Sigmoid colon (tissue), 6 donors: ENCODE measurements at regions not wholly inside any gene's neighbourhood (a gene's known extent, or its start where the extent isn't known, plus 50 kb on each side); places are given as distances from the start of the nearest gene placed in this dataset.
"Not testable (repeated sequence)": the region's sequence is repeated elsewhere in the genome, so short reads cannot be mapped to it uniquely, and the experiment has no call there.

Source experiments
- DNase-seq: peaks from one replicate; pipeline ENCODE4 v3.0.0-alpha.2; 2019
- H3K27ac ChIP-seq, 4 donors: fragments of 200-600 bp; sonication (generic); one replicate each; pipeline ENCODE4 v1.5.1; 2016 to 2019; ENCODE audit warnings: mild to moderate bottlenecking in 1 of 4
- H3K27me3 ChIP-seq, 3 donors: fragments of 200-600 bp; sonication (generic); one replicate each; pipeline ENCODE4 v1.5.1; 2019; ENCODE audit warnings: mild to moderate bottlenecking in 1 of 3
- H3K36me3 ChIP-seq, 4 donors: fragments of 200-600 bp; sonication (generic); one replicate each; pipeline ENCODE4 v1.5.1; 2016 to 2019
- H3K4me1 ChIP-seq, 4 donors: fragments of 200-600 bp; sonication (generic); one replicate each; pipeline ENCODE4 v1.5.1; 2017 to 2019
- H3K4me3 ChIP-seq, 4 donors: fragments of 200-600 bp; sonication (generic); one replicate each; pipeline ENCODE4 v1.5.1; 2017 to 2019; ENCODE audit warnings: mild to moderate bottlenecking in 2 of 4, moderate library complexity in 1 of 4
- H3K9me3 ChIP-seq, 4 donors: fragments of 200-600 bp in 3 of 4; sonication (generic) in 3 of 4; one replicate each; pipeline versions ENCODE4 v1.5.1 to v1.6.1; 2013 to 2019
- EP300 ChIP-seq, 4 donors: sonication (generic); formaldehyde crosslinking; IDR thresholded peaks; one replicate each; pipeline ENCODE4 v1.6.1; 2017; ENCODE audit warnings: antibody characterized with exemption in 4 of 4
- POLR2A ChIP-seq, 2 donors: fragments of 450-650 bp; IDR thresholded peaks; one replicate each; pipeline ENCODE4 v1.6.1; 2016; ENCODE audit warnings: antibody characterized with exemption in 2 of 2, mild to moderate bottlenecking in 2 of 2, moderate library complexity in 2 of 2
- POLR2AphosphoS5 ChIP-seq, 4 donors: sonication (generic); formaldehyde crosslinking; IDR thresholded peaks; one replicate each; pipeline ENCODE4 v1.6.1; 2017; ENCODE audit warnings: antibody characterized with exemption in 4 of 4
- WGBS, 2 donors: extraction: QIAGEN DNeasy Blood & Tissue Kit; methylation state at CpG; one replicate each; pipeline ENCODE4 v1.1.7; 2013; 5-methylcytosine and 5-hydroxymethylcytosine counted together
- intact Hi-C: fragments of 100-400 bp; cut with DNase I; formaldehyde crosslinking; loops from one replicate; pipeline ENCODE4 v1.15.1; 2023
- TF ChIP-seq, protein P1 (sequence below), 4 experiments: fragments of 450-650 bp in 3 of 4; fragments of 200-600 bp in 1 of 4; IDR thresholded peaks; one replicate each; pipeline ENCODE4 v1.5.1; 2016 to 2019; ENCODE audit warnings: antibody characterized with exemption in 4 of 4, mild to moderate bottlenecking in 3 of 4, moderate library complexity in 2 of 4
- donor health status: healthy with polysubstance abuse.
- donor health status: healthy.

DNA sequence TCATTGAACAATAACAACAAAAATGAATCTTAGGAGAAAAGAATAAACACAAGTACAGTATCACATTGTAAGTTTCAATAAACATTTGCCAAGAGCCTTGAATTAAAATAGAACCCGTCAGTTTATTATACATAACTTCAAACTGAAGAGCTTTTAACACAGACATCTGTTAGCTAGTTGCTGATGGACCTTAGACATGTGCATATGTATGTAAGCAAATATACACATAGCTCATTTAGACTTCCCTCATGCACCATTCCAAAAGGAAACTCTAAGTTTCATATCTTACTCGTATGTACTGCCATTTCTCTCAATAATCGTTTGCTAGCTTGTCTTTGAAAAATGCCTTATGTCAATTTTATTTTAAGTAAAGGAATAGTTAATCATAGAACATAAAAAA, 235.0 kb downstream of the TENT5A start:
- no peak for TF ChIP-seq POLR2A (IDR thresholded peaks at IDR 0.05)
- TF ChIP-seq EP300 (IDR thresholded peaks at IDR 0.05): no peak
- no peak for TF ChIP-seq POLR2AphosphoS5 (IDR thresholded peaks at IDR 0.05)
- no peaks in the 10 kb centered on the region for H3K9me3 ChIP-seq
- 79 to 84% methylated on average over 3 of the region's 3 CpGs for WGBS, 2 donors
- DNase-seq: no peak
- no peak overlapping the region for H3K27ac ChIP-seq
- peaks cover 0 to 17% (median 0%) of the 10 kb centered on the region in 4 donors for H3K4me1 ChIP-seq
- H3K4me3 ChIP-seq: no peak overlapping the region
- no peaks in the 10 kb centered on the region for H3K36me3 ChIP-seq
- H3K27me3 ChIP-seq: no peaks in the 10 kb centered on the region
- intact Hi-C loops: no loop called here

DNA sequence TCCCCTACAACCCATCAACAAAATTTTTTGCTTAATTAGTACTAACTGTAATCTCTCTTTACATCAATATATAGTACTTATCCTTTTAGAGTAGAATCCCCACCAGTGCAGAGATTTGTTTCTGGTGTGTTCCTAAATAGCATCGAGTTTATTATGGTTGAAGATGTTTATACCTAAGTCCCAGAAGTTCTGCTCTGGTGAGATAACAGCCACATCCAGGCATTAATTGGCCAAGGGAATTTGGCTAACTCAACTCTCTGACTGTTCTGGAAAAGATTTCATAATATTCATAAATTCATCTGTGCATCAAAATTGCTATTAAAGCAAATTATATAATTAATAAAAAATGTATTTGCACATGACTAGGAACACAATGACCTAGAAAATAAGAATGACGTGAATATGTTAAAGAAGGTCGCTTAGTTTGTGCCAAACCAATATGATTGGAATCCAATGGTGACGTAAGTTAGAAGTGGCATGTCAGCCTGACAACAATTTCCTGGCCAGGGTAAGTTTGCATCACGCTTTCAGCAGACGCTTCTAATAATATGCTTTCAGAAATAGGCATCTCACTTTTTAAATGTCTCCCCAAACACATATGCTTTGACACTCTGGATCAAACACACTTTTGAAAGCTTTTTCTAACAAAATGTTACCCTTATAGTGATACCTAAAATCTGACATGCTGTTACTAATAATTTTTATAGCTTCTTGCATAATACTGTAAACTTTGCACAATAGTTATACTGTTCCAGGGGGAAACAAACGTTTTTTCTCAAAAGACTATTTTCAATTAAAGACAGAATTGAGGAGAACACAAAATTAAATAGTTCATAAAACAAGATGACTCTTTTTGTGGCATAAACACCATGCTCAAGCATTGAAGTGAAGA, 236.7 kb downstream of the TENT5A start:
- no peak for DNase-seq
- Histone ChIP-seq H3K4me1 (peaks cover 0 to 17% (median 0%) of the 10 kb centered on the region in 4 donors), H3K36me3 (no peaks in the 10 kb centered on the region), H3K9me3 (no peaks in the 10 kb centered on the region), H3K27me3 (no peaks in the 10 kb centered on the region), H3K4me3 (no peak overlapping the region), H3K27ac (peak overlapping the region in 1 of 4 donors; percentile 28)
- 77% methylated on average over 7 of the region's 7 CpGs for WGBS, 2 donors
- TF ChIP-seq, protein P1, sequence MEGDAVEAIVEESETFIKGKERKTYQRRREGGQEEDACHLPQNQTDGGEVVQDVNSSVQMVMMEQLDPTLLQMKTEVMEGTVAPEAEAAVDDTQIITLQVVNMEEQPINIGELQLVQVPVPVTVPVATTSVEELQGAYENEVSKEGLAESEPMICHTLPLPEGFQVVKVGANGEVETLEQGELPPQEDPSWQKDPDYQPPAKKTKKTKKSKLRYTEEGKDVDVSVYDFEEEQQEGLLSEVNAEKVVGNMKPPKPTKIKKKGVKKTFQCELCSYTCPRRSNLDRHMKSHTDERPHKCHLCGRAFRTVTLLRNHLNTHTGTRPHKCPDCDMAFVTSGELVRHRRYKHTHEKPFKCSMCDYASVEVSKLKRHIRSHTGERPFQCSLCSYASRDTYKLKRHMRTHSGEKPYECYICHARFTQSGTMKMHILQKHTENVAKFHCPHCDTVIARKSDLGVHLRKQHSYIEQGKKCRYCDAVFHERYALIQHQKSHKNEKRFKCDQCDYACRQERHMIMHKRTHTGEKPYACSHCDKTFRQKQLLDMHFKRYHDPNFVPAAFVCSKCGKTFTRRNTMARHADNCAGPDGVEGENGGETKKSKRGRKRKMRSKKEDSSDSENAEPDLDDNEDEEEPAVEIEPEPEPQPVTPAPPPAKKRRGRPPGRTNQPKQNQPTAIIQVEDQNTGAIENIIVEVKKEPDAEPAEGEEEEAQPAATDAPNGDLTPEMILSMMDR (IDR thresholded peaks at IDR 0.05): no peak
- TF ChIP-seq POLR2A (IDR thresholded peaks at IDR 0.05) (no peak), EP300 (IDR thresholded peaks at IDR 0.05) (no peak), POLR2AphosphoS5 (IDR thresholded peaks at IDR 0.05) (peak in 2 of 4 donors; percentile 35 to 48)
- intact Hi-C loops: no loop called here

DNA sequence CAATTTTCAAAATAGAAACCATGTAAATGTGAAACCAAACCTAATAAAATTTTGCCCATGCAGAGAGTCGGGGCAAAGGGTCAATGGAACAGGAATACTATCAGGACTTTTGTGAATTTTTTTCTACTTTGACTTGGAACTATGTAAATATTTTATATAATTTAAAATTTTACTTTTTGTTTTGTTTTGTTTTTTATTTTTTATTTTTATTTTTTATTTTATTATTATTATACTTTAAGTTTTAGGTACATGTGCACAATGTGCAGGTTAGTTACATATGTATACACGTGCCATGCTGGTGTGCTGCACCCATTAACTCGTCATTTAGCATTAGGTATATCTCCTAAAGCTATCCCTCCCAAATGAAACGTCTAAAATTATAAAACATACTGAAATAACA, 238.3 kb downstream of the TENT5A start:
- intact Hi-C loops, H3K9me3 ChIP-seq, H3K27ac ChIP-seq, H3K27me3 ChIP-seq, DNase-seq, H3K4me3 ChIP-seq, H3K36me3 ChIP-seq: not testable (repeated sequence)
- peaks cover 0 to 17% (median 0%) of the 10 kb centered on the region in 4 donors for H3K4me1 ChIP-seq
- 82 to 83% methylated on average over 4 of the region's 4 CpGs for WGBS, 2 donors

DNA sequence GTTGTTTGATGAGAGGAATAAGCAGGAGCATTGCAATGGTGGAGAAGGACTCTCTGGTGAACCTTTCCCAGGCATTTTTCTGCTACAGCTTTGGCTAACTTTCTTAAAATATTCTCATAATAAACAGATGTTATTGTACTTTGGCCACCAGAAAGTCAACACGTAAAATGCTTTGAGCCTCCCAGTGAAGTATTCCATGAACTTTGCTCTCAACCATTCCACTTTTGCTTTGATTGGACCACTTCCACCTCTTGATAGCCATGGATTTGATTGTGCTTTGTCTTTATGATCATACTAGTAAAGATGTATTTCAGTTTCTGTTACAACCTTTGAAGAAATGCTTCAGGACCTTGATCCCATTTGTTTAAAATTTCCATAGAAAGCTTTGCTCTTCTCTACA, 241.1 kb downstream of the TENT5A start:
- TF ChIP-seq POLR2A (IDR thresholded peaks at IDR 0.05): no peak
- no peak for TF ChIP-seq EP300 (IDR thresholded peaks at IDR 0.05)
- no peak for TF ChIP-seq POLR2AphosphoS5 (IDR thresholded peaks at IDR 0.05)
- TF ChIP-seq, protein P1 (IDR thresholded peaks at IDR 0.05): no peak
- intact Hi-C loops: no loop called here
- H3K27ac ChIP-seq: no peak overlapping the region
- H3K36me3 ChIP-seq: no peaks in the 10 kb centered on the region
- no peak overlapping the region for H3K4me3 ChIP-seq
- peaks cover 0 to 7% (median 0%) of the 10 kb centered on the region in 4 donors for H3K4me1 ChIP-seq
- H3K9me3 ChIP-seq: no peaks in the 10 kb centered on the region
- H3K27me3 ChIP-seq: no peaks in the 10 kb centered on the region
- WGBS, 2 donors: 0 to 22% methylated on average over 1 of the region's 1 CpG
- DNase-seq: no peak

DNA sequence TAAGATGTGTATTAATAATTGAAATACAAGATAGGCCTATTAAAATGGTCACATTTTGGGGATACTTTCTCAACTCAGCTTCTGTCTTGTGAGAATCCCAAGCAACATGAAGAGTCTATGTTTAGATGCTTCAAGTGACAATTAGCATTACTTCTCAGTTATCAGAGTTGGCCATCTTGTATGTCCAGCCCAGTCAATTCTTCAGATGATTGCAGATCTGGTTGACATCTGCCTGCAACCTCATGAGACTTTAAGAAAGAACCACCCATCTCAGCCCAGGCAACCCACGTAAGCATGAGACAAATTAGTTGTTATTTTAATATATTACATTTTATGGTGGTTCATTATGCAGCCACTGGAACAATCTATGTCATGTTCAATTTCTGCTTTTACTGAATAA, 256.5 kb downstream of the TENT5A start:
- H3K4me3 ChIP-seq: no peak overlapping the region
- no peaks in the 10 kb centered on the region for H3K4me1 ChIP-seq
- DNase-seq: no peak
- no peaks in the 10 kb centered on the region for H3K27me3 ChIP-seq
- H3K36me3 ChIP-seq: no peaks in the 10 kb centered on the region
- intact Hi-C loops: no loop called here
- H3K27ac ChIP-seq: no peak overlapping the region
- peaks cover 0 to 2% (median 0%) of the 10 kb centered on the region in 4 donors for H3K9me3 ChIP-seq
- WGBS, 2 donors: 91 to 92% methylated on average over 1 of the region's 1 CpG
- TF ChIP-seq EP300 (IDR thresholded peaks at IDR 0.05) (no peak), POLR2AphosphoS5 (IDR thresholded peaks at IDR 0.05) (no peak), POLR2A (IDR thresholded peaks at IDR 0.05) (no peak)
- TF ChIP-seq, protein P1 (IDR thresholded peaks at IDR 0.05): no peak
